Activated CD8-positive, alpha-beta memory T cell treated with anti-CD3 and anti-CD28 coated beads, Interleukin-2, amount 50 U/mL, for 24 hours (primary cell): ENCODE measurements at regions not wholly inside any gene's neighbourhood (a gene's known extent, or its start where the extent isn't known, plus 50 kb on each side); places are given as distances from the start of the nearest gene placed in this dataset.

Source experiments
- DNase-seq: peaks from one replicate; pipeline ENCODE4 v3.0.0-alpha.2; 2020; ENCODE audit errors: extremely low read depth

DNA sequence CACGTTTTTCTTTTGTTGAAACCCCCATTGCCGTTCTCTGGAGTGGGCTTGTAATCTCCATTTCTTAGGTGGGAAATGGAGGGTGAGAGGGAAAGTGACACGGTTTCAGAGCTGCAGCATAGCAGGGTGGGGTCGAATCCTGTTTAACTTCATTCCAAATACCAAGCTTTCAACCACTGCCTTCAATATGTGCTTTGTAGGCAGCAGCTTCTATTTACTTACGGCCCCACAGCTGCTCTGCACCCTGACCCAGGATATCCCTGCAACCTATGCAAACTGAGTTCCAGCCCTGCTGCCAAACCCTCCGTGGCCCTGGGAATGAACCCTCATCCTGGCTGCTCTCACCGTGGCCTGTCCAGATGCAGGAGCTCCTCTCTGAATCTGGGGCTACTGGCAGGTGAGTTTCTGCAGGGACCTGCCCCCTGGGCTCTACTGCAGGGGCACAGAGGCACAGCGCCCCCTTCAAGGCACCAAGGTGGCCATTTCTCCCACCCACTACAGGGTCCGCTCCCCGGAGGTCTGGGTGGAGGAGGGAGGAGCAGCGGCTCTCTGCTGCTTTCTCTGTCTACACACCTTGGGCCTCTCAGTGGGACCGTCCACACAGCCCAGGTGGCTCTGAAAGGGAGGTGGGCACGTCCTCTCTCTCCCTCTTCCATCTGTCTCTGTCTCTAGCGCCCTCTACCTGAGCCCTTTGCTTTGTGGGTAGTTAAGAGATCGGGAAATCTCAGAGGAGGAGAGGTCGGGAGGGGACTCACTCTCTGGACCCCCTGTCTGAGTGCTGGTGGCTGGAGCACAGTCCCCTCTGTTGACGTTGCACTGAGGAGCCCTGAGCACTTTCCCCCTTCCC lies 279.1 kb downstream of the BRD1 start:
- no peak for DNase-seq

DNA sequence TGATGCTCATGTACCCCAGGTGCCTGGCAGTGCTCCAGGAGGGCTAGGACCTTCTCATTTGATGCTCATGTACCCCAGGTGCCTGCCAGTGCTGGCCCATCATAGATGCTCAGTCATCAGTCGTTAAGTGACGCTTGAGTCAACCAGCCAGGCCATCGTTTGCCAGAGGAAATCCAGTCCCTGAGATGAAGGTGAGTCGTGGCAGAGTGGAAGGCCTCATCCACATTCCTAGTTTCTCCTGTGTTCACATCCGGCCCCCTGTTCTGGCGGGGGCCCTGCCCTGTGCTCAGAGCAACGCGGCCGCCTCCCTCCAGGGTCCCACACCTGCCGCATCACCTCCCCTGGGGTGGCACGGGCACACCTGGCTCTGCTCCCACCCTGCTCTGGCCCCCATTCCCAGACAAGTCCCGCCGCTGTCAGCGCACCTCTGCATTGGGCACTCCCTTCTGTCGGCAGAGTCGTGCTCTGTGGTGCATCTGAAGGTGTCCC lies 279.9 kb downstream of the BRD1 start:
- DNase-seq: no peak

DNA sequence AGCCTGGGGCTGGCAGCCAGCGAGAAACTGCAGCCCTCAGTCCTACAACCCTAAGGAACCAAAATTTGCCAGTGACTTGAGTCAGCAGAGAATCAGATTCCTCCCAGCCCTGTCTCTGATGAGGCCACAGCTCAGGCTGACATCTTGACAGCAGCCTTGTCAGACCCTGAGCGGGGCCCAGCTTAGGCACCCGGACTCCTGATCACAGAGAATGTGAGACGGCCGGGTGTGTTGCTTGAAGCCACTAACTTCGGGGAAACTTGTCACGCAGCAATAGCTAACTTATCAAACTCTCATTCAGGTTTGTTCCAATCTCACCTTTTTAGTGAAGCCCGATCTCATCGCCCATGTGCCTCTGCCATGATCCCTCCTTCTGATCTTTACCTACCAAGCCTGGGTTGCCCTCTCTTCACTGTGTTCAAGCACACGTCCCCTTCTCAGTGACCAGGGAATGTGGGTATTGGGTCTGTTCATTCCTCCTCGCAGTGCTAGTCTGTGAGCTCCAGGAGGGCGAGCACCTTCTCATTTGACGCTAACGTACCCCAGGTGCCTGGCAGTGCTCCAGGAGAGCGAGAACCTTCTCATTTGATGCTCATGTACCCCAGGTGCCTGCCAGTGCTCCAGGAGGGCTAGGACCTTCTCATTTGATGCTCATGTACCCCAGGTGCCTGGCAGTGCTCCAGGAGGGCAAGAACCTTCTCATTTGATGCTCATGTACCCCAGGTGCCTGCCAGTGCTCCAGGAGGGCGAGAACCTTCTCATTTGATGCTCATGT lies 280.7 kb downstream of the BRD1 start:
- no peak for DNase-seq

DNA sequence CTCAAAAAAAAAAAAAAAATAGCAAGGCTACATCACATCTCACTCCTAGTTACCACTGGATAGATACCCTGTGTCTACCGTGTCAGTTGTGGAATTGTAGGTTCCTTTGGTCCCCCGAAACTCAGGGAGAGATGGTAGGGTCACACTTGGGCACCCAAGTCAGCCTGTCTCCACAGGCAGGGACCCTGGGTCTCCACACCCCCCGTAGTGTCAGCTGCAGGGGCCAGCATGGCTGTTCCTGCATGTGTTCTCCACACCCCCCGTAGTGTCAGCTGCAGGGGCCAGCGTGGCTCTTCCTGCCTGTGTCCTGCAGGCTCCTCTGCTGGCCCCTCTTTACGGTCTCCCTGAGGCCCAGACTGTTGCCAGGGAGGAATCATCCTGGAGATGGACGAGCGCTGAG lies 282.1 kb downstream of the BRD1 start:
- DNase-seq: no peak

DNA sequence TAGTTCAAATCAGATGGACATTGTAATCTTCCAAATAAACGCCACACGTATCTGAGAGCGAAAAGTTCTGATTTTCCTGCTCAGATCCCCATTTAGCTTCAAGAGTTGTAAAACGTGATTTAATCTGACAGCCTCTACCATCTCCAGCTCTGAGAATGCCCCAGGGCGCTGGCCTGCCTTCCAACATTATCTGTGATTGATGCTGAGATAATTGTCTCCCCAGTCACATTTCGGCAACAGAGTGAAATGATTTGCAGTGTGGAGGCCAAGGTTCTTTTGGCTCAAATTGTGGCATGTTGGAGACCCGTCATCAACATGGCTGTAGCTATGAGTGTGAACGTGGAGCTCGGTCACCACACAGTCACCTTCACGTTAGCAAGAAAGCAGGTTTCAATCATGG lies 283.4 kb downstream of the BRD1 start:
- no peak for DNase-seq

DNA sequence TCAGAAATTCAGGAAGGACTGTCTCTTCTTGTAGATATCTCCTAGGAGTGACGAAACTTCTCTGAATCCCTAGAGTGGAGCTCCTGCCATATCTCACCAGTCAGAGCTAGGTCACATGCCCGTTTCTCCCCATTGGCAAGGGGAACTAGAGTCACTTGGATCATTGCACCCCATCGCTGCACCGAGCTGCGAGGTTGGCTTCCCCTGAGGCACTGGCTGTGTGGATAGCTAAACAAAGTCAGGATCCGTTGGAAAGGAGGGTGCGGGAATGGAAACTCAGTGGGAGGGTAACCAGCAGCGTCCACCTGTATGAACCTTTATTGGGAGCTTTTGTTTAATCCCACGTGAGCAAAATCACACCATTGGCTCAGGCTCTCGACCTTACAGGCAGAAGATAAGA lies 283.8 kb downstream of the BRD1 start:
- DNase-seq: no peak

DNA sequence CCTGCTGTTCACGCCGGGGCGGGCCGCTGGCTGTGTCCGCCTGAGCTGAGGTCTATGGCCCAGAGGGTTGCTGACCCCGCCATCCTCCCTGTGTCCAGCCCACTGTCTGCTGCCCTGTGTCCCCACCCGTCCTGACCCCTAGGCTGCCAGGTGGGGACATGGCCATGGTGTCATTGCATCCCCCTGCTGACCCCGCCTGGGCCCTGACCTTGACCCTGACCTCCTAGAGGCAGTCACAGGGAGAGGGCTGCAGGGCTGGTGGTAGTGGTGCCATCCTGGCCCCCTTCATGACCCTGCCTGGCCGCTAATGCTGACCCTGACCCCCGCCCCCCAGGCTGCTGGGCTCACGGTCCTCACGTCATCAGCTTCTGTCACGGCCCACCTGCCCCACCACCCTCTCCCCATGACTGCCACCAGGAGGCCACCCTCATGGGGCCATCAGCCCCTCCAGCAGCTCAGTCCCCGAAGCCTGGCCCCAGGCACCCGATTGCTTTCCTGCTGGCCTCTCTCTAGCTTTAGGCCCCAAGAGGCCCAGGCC lies 285.9 kb downstream of the BRD1 start:
- no peak for DNase-seq

DNA sequence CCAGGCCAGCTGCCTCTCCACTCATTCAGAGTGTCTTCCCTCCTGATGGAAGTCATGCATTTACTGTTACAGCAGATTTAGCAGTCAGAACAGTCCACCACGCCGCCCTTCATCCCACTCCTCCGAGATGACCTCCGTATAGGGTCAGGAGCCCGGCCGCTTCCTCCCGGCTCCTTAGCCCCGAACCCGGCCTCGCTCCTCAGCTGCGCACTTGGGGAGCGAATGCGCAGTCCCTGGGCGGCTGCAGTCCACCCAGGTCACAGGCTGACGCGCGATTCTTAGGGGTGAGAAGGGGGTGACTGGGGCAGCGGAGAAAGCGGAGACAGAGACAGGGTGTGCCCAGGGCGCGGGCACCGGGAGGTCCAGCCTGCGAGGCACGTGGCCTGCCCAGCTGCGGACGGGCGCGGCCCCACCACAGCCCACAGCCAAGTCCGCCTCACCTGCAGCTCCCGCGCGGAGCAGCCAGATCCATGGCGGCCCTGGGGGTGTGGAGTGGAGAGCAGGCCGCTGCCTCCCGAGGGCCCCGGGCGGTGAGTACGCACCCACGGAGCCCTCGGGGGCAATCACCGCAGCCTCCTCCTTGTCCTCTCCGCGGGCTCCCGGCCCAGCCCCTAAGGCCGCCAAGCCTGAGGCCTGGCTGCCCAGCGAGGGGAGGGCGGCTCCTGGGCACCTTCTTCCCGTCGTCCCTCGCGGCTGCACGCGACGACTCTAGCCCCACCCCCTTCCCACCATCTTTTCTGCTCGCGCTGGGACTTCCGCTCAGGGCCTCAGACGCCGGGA lies 286.6 kb downstream of the BRD1 start:
- DNase-seq: no peak

DNA sequence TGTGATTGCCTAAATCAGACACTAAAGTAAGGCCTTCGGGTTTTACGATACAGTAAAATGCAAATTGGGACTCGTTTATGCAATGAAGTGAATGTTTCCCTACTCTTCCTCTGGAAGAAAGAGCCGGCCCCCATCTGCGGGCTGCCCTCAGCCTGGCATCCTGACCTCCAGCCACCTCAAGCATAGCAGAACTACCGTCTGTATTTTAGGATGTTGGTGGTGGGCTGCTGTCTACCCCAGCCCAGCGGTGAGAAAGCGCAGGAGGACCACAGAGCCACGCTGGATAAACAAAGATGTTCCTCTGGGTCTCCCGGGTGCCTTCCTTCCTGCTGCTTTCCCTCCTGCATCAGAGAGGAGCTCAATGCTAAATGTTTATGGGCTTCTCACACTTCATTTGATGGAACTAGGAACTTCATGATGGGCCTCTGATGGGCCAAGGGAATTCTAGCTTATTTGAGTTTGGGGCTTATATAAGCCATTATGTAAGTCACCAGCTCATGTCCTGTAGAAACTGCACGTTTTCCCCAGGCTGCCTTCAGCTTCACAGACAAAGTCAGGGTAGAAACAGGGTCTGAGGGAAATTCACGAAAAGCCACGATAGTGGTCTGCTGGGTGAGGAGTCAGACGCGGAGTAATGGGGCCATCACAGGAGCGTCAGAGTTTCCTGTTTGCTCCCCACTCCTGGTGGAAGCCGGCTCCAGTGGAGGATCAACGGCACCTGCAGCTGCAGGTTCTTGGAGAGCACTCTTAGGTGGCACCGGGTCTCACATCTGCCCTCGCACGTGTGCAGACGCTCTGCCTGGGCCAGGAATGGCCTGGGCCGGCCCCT lies 287.4 kb downstream of the BRD1 start:
- DNase-seq: no peak

DNA sequence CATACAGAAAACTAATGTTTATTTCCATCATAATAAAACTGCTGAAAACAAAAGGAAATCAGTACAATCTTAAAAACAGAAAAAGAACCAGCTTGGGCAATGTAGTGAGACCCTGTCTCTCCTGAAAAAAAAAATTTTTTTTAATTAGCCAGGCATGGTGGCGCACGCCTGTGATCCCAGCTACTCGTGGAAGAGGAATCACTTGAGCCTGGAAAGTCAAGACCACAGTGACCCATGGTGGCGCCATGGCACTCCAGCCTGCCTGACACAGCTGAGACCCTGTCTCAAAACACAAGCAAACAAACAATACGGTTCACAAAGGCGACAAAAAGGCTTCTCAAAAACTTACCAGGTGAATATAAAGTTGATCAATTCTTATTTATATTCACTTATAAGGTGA lies 289.7 kb downstream of the BRD1 start:
- no peak for DNase-seq

DNA sequence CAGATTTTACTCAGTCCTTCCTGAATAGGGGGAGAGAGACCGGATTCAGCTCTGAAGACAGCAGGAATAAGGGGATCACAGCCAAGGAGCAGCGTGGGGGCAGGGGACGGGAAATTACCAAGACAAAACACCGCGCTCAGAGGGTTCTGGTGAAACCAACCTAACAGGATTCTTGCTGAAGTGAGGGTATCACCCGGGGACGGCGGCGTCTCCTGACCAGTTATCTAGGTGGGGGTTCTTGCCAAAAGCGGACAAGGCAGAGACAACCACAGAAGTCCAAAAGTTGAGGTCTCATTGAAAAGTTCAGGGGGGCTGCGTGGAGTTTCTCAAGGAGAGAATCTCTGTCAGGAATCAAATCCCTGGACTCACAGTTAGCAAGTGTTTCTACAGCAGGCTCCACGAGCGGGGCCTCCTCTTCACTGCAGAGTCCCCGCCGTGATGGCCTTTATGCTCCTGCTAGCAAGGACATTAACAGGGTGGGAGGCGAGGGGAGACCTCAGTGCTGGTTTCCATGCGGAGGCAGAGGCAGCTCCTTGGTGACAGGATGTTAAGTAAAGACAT lies 291.0 kb downstream of the BRD1 start:
- DNase-seq: no peak

DNA sequence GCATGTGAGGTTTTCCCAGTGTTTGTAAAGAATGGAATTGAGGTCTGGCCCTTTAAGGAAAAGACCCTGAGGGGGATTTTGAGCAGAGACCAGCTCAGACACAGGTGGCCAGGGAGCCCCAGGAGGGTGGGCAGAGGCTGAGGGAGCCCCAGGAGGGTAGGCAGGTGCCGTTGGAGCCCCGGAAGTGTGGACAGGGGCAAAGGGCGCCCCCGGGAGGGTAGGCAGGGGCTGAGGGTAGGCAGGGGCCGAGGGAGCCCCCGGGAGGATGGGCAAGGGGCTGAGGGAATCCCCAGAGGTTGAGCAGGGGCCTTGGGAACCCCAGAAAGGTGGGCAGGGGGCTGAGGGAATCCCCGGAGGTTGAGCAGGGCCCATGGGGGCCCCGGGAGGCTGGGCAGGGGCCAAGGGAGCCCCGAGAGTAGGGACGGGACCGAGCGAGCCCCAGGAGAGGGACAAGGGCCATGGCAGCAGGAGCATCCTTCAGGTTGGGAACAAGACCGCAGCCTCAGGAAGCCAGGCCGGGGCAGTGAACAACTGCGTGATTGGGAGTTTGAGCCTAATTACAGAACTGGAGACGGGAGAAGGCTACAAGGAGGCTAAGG lies 292.0 kb downstream of the BRD1 start:
- DNase-seq: no peak

DNA sequence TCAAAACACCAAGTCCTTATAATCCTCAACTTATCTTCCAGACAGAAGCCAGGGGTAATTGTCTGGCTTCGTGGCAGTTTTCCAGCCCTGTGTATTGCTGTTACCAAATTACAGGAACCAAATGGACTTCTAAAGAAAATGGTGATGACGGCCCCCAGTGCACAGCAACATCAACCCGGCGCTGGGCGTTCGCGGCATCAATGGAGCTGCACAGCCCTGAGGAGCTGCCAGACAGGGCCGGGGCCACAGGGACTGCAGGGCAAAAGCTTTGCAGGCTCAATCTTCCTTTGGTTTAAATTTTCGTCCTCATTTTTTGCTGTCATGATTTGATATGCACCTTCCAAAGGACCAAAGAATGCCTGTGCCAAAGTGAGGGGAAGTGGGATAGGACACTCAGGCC lies 292.5 kb downstream of the BRD1 start:
- DNase-seq: no peak

DNA sequence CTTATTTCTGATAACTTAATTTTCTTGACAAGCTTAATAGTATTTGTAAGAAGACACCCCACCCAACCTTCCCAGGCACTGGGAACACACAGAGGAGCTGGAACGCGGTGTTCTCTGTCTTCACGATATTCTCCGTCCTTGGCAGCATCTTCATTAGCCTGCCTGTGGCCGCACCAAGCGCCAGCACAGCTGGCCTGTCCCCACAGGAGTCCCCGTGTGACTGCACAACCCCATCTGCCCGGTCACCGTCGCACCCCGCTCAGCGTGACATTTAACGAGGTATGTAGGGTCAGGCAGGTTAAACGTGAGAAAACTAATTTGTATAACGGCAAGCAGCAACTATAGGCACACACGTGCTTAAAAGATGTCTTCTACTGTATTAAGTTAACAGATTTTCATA lies 293.3 kb downstream of the BRD1 start:
- no peak for DNase-seq

DNA sequence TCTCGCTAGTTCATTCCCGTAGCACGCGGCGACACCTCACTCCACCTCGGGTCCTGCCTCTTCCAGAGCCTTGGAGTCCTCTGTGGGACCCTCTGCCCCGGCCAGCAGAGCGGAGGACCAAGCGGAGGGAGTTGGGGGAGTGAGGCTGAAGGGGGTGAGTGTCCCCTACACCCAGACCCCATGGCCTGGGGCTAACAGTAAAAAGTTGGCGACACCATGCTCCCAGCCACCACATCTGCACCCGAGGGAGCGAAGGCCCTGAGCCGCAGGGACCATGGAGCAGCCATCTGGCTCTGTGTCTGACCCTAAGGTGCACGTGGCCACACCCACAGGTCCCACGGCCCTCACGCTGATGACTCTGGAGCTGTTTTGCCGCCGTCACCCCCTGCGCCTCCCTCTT lies 293.8 kb downstream of the BRD1 start:
- DNase-seq: no peak

DNA sequence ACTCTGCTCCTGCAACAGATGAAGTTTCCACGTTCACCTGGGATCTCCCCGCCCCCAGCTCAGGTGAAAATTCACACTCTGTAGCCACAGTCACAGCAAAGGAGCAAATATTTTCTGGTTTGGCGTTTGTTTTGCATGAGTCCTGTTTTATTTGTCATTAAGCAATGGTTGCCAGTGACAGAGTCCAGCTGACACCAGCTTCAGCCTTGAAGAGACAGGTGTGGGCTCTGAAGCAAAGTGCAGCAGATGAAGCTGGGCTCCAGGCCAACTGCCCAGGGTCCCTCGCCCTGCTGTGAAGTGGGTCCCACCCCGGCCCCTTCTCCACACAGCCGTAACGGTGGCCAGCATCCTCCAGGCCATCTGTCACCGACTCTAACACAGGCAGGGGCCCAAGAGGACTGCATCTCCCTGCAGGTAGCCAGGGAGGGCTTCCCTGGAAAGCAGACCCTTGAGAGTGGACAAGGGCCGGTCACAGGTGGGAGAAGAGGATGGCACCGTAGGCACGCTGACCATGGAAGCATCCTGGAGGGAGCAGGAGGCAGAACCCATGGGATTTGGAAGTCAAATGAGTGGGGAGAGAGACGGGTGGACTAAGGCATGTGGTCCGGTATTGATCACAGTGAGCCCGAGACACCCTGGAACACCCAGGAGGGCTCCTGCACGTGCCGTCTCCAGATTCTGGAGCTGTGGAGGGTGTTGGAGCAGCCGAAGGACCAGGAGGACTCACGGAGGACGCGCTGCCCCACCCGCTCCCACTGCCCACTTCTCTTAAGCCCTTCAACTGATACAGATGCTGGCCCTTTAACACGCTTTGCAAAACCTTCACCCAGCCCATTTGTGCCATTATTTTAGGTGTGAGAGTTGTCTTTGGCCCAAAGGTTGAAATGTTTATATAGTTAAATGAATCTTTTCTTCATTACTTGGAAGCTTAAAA lies 294.5 kb downstream of the BRD1 start:
- DNase-seq: no peak

DNA sequence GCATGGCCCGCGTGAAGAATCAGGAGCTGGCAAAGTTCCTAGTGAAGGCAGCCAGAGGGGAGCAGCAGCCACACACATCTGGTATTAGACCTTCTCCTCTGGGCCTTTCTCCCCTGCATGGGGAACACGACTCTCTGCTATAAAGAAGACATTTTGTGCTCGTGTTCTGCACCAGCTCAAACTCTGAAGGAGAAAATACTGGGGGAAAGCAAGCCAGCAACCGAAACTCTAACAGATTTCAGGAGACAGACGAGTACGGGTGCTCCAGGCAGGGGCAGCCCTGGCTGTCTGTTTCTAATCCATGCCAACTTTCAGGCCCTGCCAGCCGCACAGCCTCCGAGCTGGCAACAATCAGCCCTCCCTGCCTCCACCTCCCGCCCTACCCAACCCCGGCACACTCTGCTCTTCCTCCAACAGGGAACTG lies 296.3 kb downstream of the BRD1 start:
- no peak for DNase-seq

DNA sequence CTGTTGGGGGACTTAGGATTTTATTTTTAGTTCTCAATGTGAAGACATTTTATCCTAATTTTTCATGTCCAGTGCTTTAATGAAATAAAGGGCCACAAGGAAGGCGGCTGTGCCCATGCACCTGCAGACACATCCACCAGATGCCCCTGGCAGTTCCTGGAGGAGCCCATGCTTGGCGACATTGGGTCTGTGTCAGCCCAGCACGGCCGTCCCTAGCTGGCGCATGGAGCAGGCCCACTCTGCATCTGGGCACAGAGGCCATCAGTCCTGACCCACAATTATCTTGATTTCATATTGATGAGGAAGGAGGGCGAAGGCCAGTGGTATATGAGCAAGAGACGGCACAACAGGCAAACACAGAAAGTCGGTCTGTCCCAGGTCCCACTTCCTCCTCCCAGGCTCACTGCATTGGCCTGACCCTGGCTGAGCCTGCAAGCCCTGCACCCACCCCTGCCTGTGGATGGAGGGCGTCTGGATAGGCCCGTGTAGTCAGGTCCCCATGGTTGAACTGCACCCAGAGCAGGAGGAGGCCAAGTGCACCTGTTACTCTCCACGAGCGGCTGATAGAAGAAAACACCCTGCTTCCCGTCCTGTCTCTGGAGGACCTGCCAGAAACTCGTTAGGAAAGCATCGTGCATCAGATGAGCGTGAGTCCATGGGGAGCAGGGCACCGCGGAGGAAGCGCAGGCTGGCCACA lies 296.9 kb downstream of the BRD1 start:
- DNase-seq: no peak

DNA sequence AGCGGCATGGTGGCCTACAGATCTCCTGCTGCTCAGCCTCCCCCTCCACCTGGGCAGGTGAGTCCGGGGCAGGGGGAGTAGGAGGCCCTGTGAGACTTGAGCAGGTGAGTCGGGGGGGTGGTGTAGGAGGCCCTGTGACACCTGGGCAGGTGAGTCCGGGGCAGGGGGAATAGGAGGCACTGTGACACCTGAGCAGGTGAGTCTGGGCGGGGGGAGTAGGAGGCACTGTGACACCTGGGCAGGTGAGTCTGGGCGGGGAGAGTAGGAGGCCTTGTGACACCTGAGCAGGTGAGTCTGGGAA lies 299.3 kb downstream of the BRD1 start:
- DNase-seq: no peak
